ENCODE measurements at regions not wholly inside any gene's neighbourhood (a gene's known extent, or its start where the extent isn't known, plus 50 kb on each side); places are given as distances from the start of the nearest gene placed in this dataset.

DNA sequence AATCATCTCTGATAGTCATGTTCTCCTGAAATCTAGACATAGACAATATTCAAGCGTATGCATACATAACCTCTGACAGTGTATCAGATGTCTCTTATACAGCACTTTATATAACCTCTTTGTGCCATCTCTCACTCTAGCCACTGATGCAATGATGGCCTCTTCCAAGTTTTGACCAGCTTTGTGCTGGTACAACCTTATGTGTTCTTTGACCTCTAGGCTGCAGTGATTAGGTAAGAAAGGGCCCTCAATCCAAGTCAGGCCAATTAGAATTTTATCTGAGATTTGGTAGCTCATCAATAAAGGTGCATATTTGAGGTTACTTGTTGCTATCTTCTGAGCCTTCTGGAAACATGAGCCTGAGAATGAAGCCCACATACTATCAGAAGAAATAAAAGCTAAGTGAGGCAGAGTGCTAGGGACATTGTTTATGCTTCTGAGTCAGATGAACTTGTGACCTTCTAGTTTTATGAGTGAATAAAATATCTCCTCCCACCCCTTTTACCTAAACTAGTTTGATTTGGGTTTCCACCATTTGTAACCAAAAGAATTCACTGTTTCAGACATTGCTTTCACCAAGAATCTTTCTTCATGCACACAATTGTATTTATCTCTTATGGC is 283.2 kb upstream of the SUCLG2 start:
- TF ChIP-seq POLR2A (IDR thresholded peaks at IDR 0.05; ENCODE audit: extremely low read depth, insufficient read length): no peak
- TF ChIP-seq, protein P1, sequence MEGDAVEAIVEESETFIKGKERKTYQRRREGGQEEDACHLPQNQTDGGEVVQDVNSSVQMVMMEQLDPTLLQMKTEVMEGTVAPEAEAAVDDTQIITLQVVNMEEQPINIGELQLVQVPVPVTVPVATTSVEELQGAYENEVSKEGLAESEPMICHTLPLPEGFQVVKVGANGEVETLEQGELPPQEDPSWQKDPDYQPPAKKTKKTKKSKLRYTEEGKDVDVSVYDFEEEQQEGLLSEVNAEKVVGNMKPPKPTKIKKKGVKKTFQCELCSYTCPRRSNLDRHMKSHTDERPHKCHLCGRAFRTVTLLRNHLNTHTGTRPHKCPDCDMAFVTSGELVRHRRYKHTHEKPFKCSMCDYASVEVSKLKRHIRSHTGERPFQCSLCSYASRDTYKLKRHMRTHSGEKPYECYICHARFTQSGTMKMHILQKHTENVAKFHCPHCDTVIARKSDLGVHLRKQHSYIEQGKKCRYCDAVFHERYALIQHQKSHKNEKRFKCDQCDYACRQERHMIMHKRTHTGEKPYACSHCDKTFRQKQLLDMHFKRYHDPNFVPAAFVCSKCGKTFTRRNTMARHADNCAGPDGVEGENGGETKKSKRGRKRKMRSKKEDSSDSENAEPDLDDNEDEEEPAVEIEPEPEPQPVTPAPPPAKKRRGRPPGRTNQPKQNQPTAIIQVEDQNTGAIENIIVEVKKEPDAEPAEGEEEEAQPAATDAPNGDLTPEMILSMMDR (IDR thresholded peaks at IDR 0.05; ENCODE audit: low read depth, low read length): no peak
- TF ChIP-seq, protein P2, sequence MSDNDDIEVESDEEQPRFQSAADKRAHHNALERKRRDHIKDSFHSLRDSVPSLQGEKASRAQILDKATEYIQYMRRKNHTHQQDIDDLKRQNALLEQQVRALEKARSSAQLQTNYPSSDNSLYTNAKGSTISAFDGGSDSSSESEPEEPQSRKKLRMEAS (IDR thresholded peaks at IDR 0.05; ENCODE audit: low read depth, low read length): no peak

Data from NB4 (cell line).